ENCODE measurements at regions not wholly inside any gene's neighbourhood (a gene's known extent, or its start where the extent isn't known, plus 50 kb on each side); places are given as distances from the start of the nearest gene placed in this dataset.

DNA sequence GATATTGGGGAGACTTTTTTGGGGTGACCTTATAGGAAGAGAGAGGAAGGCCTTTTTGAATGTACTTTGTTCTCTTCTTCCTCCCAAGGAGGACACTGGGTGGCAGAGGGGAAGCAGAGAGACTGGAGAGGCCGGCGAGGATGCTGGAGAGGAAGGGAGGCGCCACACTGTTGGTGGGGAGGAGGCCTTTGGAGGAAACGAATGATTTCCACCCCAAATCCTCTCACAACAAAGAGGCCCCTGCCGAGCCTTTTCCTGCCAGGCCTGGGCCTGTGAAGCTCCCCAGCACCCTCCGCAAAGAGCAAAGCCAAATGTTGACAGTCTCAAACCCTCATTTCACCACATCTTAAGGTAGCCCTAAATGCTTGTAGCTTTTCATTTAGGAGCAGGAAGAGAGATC lies 59.0 kb upstream of the UPP2 start:
- no peak overlapping the region for H3K4me3 ChIP-seq (replicated peaks in 1 of 3; ENCODE audit: low read depth in 2 of 3, low read length in 3 of 3)
- H3K4me2 ChIP-seq (replicated peaks; ENCODE audit: extremely low read depth, low read length, poor library complexity, severe bottlenecking), result peak overlapping the region; percentile 0
- Mint-ChIP-seq H3K4me3 (no peak overlapping the region), H3K27ac (peak overlapping the region; percentile 3 to 82 (median 56)), H3K36me3 (peaks cover 0 to 4% of the 10 kb centered on the region in 2 donors), H3K4me1 (peaks cover 47% of the 10 kb centered on the region), H3K9me3 (peaks cover 3 to 9% (median 4%) of the 10 kb centered on the region in 7 donors), H3K27me3 (ENCODE audit: low read depth in 3 of 3) (no peaks in the 10 kb centered on the region)
- no peaks in the 10 kb centered on the region for H3K36me3 ChIP-seq (replicated peaks in 1 of 2; ENCODE audit: control insufficient read depth in 1 of 2, insufficient read depth in 2 of 2, low read length in 2 of 2)
- TF ChIP-seq, protein P1, sequence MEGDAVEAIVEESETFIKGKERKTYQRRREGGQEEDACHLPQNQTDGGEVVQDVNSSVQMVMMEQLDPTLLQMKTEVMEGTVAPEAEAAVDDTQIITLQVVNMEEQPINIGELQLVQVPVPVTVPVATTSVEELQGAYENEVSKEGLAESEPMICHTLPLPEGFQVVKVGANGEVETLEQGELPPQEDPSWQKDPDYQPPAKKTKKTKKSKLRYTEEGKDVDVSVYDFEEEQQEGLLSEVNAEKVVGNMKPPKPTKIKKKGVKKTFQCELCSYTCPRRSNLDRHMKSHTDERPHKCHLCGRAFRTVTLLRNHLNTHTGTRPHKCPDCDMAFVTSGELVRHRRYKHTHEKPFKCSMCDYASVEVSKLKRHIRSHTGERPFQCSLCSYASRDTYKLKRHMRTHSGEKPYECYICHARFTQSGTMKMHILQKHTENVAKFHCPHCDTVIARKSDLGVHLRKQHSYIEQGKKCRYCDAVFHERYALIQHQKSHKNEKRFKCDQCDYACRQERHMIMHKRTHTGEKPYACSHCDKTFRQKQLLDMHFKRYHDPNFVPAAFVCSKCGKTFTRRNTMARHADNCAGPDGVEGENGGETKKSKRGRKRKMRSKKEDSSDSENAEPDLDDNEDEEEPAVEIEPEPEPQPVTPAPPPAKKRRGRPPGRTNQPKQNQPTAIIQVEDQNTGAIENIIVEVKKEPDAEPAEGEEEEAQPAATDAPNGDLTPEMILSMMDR (IDR thresholded peaks at IDR 0.05), result no peak
- no peaks in the 10 kb centered on the region for H3K79me2 ChIP-seq (ENCODE audit: insufficient read depth, low read length)
- peak overlapping the region; percentile 45 for H2AFZ ChIP-seq (ENCODE audit: insufficient read depth, low read depth, low read length, poor library complexity, severe bottlenecking)
- no peaks in the 10 kb centered on the region for H3K27me3 ChIP-seq (ENCODE audit: control insufficient read depth in 2 of 2, insufficient read depth in 2 of 2, low read length in 2 of 2)
- peak overlapping the region in 1 of 2 donors; percentile 50 for H3K27ac ChIP-seq (ENCODE audit: low read depth in 1 of 2, low read length in 2 of 2)
- peaks cover 41 to 50% of the 10 kb centered on the region in 2 donors for H3K4me1 ChIP-seq (ENCODE audit: control insufficient read depth in 1 of 2, insufficient read depth in 2 of 2, low read length in 2 of 2)
- intact Hi-C loops (cut with micrococcal nuclease), result no loop called here
- no peaks in the 10 kb centered on the region for H4K20me1 ChIP-seq (ENCODE audit: insufficient read depth, low read length)
- H3K9ac ChIP-seq (ENCODE audit: insufficient read depth, low read length, poor library complexity, severe bottlenecking), result no peak overlapping the region
- 86% methylated on average over 1 of the region's 6 CpGs for WGBS (ENCODE audit: insufficient coverage)
- H3K9me3 ChIP-seq (replicated peaks in 1 of 2; ENCODE audit: control insufficient read depth in 1 of 2, insufficient read depth in 1 of 2, low read length in 2 of 2), result no peaks in the 10 kb centered on the region
- DNase-seq, result no peak

DNA sequence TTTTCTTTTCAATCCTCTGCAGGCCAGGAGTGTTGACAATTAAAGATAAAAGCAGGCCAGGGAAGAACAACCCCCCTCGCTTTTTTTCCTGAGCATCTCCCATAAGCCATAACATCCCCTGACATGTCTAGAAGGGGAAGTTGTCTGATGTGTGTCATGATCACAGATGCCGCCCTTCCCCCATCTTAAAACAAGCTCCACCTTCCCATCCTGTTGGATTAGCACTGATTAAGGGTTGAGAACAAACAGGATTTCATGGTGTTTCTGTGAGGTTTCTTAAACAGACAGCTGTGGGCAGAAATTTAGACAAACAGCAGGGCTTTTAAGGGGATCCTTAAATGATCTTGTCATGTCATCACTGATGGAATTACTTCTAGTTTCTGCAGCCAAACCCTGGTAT lies 59.4 kb upstream of the UPP2 start:
- Histone ChIP-seq H4K20me1 (ENCODE audit: insufficient read depth, low read length) (no peaks in the 10 kb centered on the region), H3K27me3 (ENCODE audit: control insufficient read depth in 2 of 2, insufficient read depth in 2 of 2, low read length in 2 of 2) (no peaks in the 10 kb centered on the region), H3K27ac (ENCODE audit: low read depth in 1 of 2, low read length in 2 of 2) (peak overlapping the region in 1 of 2 donors; percentile 50), H3K4me1 (ENCODE audit: control insufficient read depth in 1 of 2, insufficient read depth in 2 of 2, low read length in 2 of 2) (peaks cover 41 to 50% of the 10 kb centered on the region in 2 donors), H3K9ac (ENCODE audit: insufficient read depth, low read length, poor library complexity, severe bottlenecking) (no peak overlapping the region), H3K9me3 (replicated peaks in 1 of 2; ENCODE audit: control insufficient read depth in 1 of 2, insufficient read depth in 1 of 2, low read length in 2 of 2) (no peaks in the 10 kb centered on the region), H3K4me3 (replicated peaks in 1 of 3; ENCODE audit: low read depth in 2 of 3, low read length in 3 of 3) (no peak overlapping the region), H3K79me2 (ENCODE audit: insufficient read depth, low read length) (no peaks in the 10 kb centered on the region), H3K4me2 (replicated peaks; ENCODE audit: extremely low read depth, low read length, poor library complexity, severe bottlenecking) (peak overlapping the region; percentile 0), H3K36me3 (replicated peaks in 1 of 2; ENCODE audit: control insufficient read depth in 1 of 2, insufficient read depth in 2 of 2, low read length in 2 of 2) (no peaks in the 10 kb centered on the region), H2AFZ (ENCODE audit: insufficient read depth, low read depth, low read length, poor library complexity, severe bottlenecking) (peak overlapping the region; percentile 45)
- no peaks in the 10 kb centered on the region for H3K27me3 Mint-ChIP-seq (ENCODE audit: low read depth in 3 of 3)
- peak overlapping the region in 5 of 7 donors; percentile 3 to 82 (median 43) for H3K27ac Mint-ChIP-seq
- TF ChIP-seq, protein P1 (IDR thresholded peaks at IDR 0.05), result no peak
- peaks cover 3 to 9% (median 4%) of the 10 kb centered on the region in 7 donors for H3K9me3 Mint-ChIP-seq
- H3K36me3 Mint-ChIP-seq, result peaks cover 0 to 4% of the 10 kb centered on the region in 2 donors
- peaks cover 47% of the 10 kb centered on the region for H3K4me1 Mint-ChIP-seq
- intact Hi-C loops (cut with micrococcal nuclease), result no loop called here
- H3K4me3 Mint-ChIP-seq, result no peak overlapping the region
- DNase-seq, result peak; percentile 18 to 34 (median 24)
- no CpG with 5 or more reads among the region's 2 CpGs for WGBS (ENCODE audit: insufficient coverage)

Measured in CD14-positive monocyte (primary cell).